ENCODE measurements at regions not wholly inside any gene's neighbourhood (a gene's known extent, or its start where the extent isn't known, plus 50 kb on each side); places are given as distances from the start of the nearest gene placed in this dataset.

DNA sequence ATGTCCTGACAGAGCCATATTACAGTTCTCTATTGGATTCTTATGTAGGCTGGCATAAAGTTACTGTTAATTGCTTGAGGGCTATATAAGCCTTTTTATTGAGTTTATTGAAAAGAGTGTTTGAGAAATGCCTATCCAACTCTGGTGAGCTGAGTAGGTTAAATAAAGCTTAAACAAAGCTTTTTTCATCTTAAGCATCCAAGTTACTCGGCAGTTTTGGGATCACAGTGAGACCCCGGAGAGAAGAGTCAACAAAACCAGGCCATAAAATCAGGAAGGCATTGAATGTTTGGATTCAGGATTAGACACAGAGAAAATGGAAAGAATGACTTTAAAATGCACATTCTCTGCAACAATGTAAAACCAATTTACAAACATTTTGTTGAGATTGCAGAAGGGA lies 588.5 kb downstream of the DACH1 start:
- no peak for ATAC-seq
- TF ChIP-seq, protein P1, sequence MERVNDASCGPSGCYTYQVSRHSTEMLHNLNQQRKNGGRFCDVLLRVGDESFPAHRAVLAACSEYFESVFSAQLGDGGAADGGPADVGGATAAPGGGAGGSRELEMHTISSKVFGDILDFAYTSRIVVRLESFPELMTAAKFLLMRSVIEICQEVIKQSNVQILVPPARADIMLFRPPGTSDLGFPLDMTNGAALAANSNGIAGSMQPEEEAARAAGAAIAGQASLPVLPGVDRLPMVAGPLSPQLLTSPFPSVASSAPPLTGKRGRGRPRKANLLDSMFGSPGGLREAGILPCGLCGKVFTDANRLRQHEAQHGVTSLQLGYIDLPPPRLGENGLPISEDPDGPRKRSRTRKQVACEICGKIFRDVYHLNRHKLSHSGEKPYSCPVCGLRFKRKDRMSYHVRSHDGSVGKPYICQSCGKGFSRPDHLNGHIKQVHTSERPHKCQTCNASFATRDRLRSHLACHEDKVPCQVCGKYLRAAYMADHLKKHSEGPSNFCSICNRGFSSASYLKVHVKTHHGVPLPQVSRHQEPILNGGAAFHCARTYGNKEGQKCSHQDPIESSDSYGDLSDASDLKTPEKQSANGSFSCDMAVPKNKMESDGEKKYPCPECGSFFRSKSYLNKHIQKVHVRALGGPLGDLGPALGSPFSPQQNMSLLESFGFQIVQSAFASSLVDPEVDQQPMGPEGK (CRISPR knock-in tag; IDR thresholded peaks at IDR 0.05; ENCODE audit: borderline replicate concordance), result no peak
- TF ChIP-seq ARNTL (CRISPR knock-in tag; IDR thresholded peaks at IDR 0.05; ENCODE audit: borderline replicate concordance, low read depth) (no peak), TOX (CRISPR knock-in tag; IDR thresholded peaks at IDR 0.05; ENCODE audit: borderline replicate concordance) (no peak), SNAI2 (CRISPR knock-in tag; IDR thresholded peaks at IDR 0.05) (no peak)
- TF ChIP-seq, protein P2, sequence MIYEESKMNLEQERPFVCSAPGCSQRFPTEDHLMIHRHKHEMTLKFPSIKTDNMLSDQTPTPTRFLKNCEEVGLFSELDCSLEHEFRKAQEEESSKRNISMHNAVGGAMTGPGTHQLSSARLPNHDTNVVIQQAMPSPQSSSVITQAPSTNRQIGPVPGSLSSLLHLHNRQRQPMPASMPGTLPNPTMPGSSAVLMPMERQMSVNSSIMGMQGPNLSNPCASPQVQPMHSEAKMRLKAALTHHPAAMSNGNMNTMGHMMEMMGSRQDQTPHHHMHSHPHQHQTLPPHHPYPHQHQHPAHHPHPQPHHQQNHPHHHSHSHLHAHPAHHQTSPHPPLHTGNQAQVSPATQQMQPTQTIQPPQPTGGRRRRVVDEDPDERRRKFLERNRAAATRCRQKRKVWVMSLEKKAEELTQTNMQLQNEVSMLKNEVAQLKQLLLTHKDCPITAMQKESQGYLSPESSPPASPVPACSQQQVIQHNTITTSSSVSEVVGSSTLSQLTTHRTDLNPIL (CRISPR knock-in tag; IDR thresholded peaks at IDR 0.05; ENCODE audit: low read depth), result no peak

DNA sequence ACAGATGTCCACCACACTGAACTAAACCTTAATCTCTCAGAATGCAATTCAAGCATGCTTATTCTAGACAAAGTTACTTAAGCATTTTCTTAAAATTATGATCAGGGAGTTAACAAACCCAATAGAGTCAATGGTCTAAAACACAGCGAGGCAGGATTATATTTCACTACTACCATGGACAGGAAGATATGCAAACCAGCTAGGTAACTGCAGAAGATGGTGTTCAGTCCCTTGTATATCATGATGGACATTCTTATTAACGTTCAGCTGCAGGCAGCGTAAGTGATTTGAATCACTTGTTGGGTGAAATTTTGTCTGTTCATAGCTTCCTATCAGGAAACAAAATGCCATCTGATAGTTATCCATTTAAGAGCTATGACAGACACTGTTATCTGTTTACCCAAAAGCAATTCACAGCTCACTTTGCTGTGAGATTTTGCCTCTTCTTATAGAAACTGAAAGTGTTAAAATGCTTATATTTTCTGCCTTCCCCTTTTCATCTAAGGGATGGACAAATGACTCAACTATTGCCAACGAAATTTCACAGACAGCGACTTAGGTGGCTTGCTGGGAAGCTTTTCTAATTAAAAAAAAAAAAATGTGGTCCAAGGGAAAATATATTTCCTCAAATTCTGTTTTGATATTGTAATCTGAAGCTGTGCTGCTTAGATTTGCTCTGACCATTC lies 591.9 kb downstream of the DACH1 start:
- ATAC-seq, result no peak
- TF ChIP-seq OSR1 (CRISPR knock-in tag; IDR thresholded peaks at IDR 0.05), result no peak
- no peak for TF ChIP-seq ZNF565 (CRISPR knock-in tag; conservative IDR thresholded peaks at IDR 0.05; ENCODE audit: low read depth)
- TF ChIP-seq ESRRG (CRISPR knock-in tag; IDR thresholded peaks at IDR 0.05), result no peak
- no peak for TF ChIP-seq ZFP30 (CRISPR knock-in tag; IDR thresholded peaks at IDR 0.05)
- TF ChIP-seq CSDC2 (CRISPR knock-in tag; IDR thresholded peaks at IDR 0.05), result no peak
- TF ChIP-seq, protein P1 (CRISPR knock-in tag; IDR thresholded peaks at IDR 0.05; ENCODE audit: borderline replicate concordance), result no peak
- no peak for TF ChIP-seq RARB (CRISPR knock-in tag; IDR thresholded peaks at IDR 0.05)
- TF ChIP-seq BACH2 (CRISPR knock-in tag; IDR thresholded peaks at IDR 0.05; ENCODE audit: borderline replicate concordance), result no peak
- no peak for TF ChIP-seq TOX (CRISPR knock-in tag; IDR thresholded peaks at IDR 0.05; ENCODE audit: borderline replicate concordance)

DNA sequence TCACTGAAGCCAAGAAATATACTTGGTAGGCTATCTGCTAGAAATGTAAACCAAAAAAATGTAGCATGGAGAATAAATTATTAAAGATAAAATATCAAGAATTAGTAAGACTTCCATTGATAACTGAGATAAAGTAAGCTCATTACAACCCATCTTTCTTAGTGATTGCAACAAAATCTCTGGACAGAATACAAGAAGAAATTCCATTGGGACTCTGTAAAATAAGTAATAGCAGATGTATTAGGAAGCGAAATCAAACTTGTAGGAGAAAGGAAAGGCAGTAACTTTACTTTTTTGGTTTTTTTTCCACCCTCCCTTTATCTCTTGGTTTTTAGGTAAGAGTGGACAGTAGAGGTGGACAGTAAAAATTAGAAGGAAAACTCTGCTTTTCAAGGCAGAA lies 605.7 kb downstream of the DACH1 start:
- TF ChIP-seq, protein P2 (CRISPR knock-in tag; IDR thresholded peaks at IDR 0.05; ENCODE audit: low read depth), result no peak
- no peak for TF ChIP-seq ZFP30 (CRISPR knock-in tag; IDR thresholded peaks at IDR 0.05)
- no peak for TF ChIP-seq CSDC2 (CRISPR knock-in tag; IDR thresholded peaks at IDR 0.05)
- ATAC-seq, result no peak

DNA sequence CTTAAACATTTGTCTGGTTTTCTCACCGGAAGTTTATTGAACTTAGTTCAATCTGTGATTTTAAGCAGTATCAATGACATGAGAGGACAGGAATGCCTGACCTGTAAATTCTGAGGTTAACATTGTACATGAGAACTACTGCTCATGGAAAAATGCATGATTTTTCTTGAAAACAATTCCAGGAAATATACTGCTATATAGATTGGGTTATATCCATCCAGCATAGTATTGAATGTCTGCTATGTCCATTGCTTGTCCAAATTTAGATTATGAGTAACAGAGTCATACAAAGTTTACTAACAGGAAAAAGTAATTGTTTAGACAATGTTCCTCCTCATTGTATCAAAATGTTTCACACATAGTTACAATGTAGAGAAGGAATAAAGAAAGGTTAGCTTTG lies 606.8 kb downstream of the DACH1 start:
- ATAC-seq, result no peak
- TF ChIP-seq TOX (CRISPR knock-in tag; IDR thresholded peaks at IDR 0.05; ENCODE audit: borderline replicate concordance) (no peak), ZFP30 (CRISPR knock-in tag; IDR thresholded peaks at IDR 0.05) (no peak), CSDC2 (CRISPR knock-in tag; IDR thresholded peaks at IDR 0.05) (no peak), OSR1 (CRISPR knock-in tag; IDR thresholded peaks at IDR 0.05) (no peak), ZNF565 (CRISPR knock-in tag; conservative IDR thresholded peaks at IDR 0.05; ENCODE audit: low read depth) (no peak), GLIS3 (CRISPR knock-in tag; IDR thresholded peaks at IDR 0.05) (no peak), ZC3H10 (CRISPR knock-in tag; IDR thresholded peaks at IDR 0.05) (no peak)
- TF ChIP-seq, protein P2 (CRISPR knock-in tag; IDR thresholded peaks at IDR 0.05; ENCODE audit: low read depth), result no peak
- TF ChIP-seq, protein P3, sequence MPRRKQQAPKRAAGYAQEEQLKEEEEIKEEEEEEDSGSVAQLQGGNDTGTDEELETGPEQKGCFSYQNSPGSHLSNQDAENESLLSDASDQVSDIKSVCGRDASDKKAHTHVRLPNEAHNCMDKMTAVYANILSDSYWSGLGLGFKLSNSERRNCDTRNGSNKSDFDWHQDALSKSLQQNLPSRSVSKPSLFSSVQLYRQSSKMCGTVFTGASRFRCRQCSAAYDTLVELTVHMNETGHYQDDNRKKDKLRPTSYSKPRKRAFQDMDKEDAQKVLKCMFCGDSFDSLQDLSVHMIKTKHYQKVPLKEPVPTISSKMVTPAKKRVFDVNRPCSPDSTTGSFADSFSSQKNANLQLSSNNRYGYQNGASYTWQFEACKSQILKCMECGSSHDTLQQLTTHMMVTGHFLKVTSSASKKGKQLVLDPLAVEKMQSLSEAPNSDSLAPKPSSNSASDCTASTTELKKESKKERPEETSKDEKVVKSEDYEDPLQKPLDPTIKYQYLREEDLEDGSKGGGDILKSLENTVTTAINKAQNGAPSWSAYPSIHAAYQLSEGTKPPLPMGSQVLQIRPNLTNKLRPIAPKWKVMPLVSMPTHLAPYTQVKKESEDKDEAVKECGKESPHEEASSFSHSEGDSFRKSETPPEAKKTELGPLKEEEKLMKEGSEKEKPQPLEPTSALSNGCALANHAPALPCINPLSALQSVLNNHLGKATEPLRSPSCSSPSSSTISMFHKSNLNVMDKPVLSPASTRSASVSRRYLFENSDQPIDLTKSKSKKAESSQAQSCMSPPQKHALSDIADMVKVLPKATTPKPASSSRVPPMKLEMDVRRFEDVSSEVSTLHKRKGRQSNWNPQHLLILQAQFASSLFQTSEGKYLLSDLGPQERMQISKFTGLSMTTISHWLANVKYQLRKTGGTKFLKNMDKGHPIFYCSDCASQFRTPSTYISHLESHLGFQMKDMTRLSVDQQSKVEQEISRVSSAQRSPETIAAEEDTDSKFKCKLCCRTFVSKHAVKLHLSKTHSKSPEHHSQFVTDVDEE (CRISPR knock-in tag; IDR thresholded peaks at IDR 0.05), result no peak
- TF ChIP-seq, protein P4, sequence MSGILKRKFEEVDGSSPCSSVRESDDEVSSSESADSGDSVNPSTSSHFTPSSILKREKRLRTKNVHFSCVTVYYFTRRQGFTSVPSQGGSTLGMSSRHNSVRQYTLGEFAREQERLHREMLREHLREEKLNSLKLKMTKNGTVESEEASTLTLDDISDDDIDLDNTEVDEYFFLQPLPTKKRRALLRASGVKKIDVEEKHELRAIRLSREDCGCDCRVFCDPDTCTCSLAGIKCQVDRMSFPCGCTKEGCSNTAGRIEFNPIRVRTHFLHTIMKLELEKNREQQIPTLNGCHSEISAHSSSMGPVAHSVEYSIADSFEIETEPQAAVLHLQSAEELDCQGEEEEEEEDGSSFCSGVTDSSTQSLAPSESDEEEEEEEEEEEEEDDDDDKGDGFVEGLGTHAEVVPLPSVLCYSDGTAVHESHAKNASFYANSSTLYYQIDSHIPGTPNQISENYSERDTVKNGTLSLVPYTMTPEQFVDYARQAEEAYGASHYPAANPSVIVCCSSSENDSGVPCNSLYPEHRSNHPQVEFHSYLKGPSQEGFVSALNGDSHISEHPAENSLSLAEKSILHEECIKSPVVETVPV (CRISPR knock-in tag; IDR thresholded peaks at IDR 0.05), result no peak

Data from SK-N-SH treated with all-trans-retinoic acid at 6 μM for 48 hours (cell line).